Nephron progenitor cell (in vitro differentiated cells): ENCODE measurements at regions not wholly inside any gene's neighbourhood (a gene's known extent, or its start where the extent isn't known, plus 50 kb on each side); places are given as distances from the start of the nearest gene placed in this dataset.
A peak's percentile ranks its signal among the peaks of the same experiment; 100 is the strongest.

Experiments
- DNase-seq: peaks from one replicate; pipeline ENCODE4 v3.0.0; 2021
- H3K27ac Mint-ChIP-seq: 2 replicates; pipeline ENCODE4 v1.8.0; 2021; ENCODE audit warnings: mild to moderate bottlenecking, moderate library complexity, mixed read lengths
- H3K27me3 Mint-ChIP-seq: 2 replicates; pipeline ENCODE4 v1.8.0; 2021; ENCODE audit warnings: mild to moderate bottlenecking, low read depth, mixed read lengths; ENCODE audit not compliant: poor library complexity
- H3K36me3 Mint-ChIP-seq: 2 replicates; pipeline ENCODE4 v1.8.0; 2021; ENCODE audit warnings: low read depth, mixed read lengths
- H3K4me1 Mint-ChIP-seq: 2 replicates; pipeline ENCODE4 v1.8.0; 2021; ENCODE audit warnings: mixed read lengths
- H3K4me3 Mint-ChIP-seq: 2 replicates; pipeline ENCODE4 v1.8.0; 2021; ENCODE audit warnings: mild to moderate bottlenecking, moderate library complexity, mixed read lengths
- H3K9me3 Mint-ChIP-seq: 2 replicates; pipeline ENCODE4 v1.8.0; 2021; ENCODE audit warnings: mild to moderate bottlenecking, moderate library complexity, mixed read lengths
- TF ChIP-seq, protein P1 (sequence below): fragments of 200-600 bp; sonication (generic); IDR thresholded peaks from 2 replicates; pipeline ENCODE4 v1.5.0; 2021; ENCODE audit warnings: antibody characterized with exemption

DNA sequence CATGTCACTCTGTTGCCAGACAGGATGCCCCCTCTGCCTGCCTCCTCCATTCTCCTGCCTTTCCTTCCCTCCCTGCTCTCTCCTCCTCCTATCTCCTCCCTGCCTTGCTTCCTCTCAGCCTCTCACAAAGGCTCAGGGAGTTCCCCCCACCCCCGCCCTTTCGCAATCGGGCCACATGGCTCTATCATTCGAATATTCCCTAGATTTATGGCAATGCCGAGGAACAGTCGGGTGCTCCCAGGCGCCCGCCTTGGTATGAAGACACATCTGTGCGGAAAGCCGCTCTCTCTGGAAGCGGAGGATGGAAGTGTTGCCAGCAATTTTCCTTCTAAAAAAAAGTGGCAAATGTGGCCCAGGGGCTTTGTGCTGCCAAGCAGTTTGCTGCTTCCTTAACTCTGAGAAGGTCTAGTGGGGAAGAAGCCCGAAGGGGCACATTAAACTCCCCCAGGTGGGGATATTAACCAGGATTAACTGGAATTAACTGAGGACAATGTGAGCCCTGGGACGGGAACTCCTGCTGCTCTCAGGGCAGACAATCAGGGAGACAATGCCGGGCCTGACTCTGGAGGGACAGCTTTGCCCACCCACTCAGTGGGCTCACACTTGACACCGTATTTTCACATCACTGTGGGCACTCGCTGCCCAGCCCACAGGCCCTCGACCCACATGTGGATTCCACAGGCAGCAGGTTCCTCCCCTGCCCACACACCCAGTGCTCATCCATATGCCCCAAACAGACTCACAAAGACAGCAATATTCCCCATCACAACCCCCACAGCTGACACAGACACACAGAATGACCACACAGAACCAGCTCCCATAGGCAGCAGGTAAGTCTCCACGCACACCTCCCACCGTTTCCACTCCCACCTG, 88.4 kb upstream of the SMNDC1 start:
- TF ChIP-seq, protein P1, sequence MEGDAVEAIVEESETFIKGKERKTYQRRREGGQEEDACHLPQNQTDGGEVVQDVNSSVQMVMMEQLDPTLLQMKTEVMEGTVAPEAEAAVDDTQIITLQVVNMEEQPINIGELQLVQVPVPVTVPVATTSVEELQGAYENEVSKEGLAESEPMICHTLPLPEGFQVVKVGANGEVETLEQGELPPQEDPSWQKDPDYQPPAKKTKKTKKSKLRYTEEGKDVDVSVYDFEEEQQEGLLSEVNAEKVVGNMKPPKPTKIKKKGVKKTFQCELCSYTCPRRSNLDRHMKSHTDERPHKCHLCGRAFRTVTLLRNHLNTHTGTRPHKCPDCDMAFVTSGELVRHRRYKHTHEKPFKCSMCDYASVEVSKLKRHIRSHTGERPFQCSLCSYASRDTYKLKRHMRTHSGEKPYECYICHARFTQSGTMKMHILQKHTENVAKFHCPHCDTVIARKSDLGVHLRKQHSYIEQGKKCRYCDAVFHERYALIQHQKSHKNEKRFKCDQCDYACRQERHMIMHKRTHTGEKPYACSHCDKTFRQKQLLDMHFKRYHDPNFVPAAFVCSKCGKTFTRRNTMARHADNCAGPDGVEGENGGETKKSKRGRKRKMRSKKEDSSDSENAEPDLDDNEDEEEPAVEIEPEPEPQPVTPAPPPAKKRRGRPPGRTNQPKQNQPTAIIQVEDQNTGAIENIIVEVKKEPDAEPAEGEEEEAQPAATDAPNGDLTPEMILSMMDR, result no peak
- H3K27me3 Mint-ChIP-seq, result peaks cover 7% of the 10 kb centered on the region
- H3K9me3 Mint-ChIP-seq, result no peaks in the 10 kb centered on the region
- peaks cover 84% of the 10 kb centered on the region for H3K4me1 Mint-ChIP-seq
- H3K27ac Mint-ChIP-seq, result peak overlapping the region; percentile 56
- no peak for DNase-seq
- no peaks in the 10 kb centered on the region for H3K36me3 Mint-ChIP-seq
- H3K4me3 Mint-ChIP-seq, result no peak overlapping the region

DNA sequence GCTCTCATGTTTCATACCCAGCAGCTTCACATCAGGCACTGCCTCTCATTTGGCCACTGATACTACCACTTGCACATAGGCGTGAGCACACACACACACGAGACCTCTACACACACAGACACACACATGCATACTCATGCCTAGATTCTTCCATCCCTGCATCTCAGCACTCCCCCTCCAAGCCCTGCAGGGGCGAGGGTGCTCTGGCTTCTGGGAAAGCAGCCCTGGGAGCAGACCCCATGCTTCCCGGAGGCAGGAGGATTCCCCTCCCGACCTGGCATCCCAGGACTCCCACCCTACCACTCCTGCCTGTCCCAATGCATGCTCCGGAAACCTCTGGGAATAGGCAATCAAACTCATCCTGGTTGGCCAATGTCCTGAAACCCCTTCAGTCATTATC, 89.1 kb upstream of the SMNDC1 start:
- Mint-ChIP-seq H3K9me3 (no peaks in the 10 kb centered on the region), H3K36me3 (no peaks in the 10 kb centered on the region), H3K4me1 (peaks cover 84% of the 10 kb centered on the region), H3K4me3 (no peak overlapping the region), H3K27ac (peak overlapping the region; percentile 44), H3K27me3 (peaks cover 10% of the 10 kb centered on the region)
- no peak for DNase-seq
- TF ChIP-seq, protein P1, result no peak

DNA sequence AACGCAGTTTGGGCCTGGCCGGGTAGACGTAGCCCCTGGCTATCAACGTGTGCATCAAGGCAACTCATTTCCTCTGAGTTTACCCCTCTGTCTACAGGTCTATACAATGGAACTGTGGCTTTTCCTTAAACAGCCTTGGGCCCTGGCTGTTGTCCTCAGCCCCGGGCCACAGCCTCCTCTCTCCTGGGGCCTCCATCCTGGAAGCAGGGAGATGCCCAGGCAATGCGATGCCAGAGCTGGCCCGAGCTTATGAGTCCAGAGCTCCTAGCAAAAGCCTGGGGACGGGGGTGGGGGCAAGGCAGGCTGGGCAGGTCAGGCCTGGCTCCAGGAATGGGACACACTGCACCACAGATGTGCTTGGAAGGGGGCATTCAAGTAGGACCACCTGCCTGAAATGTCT, 89.6 kb upstream of the SMNDC1 start:
- Mint-ChIP-seq H3K27me3 (peaks cover 10% of the 10 kb centered on the region), H3K27ac (no peak overlapping the region), H3K4me1 (peaks cover 84% of the 10 kb centered on the region), H3K36me3 (no peaks in the 10 kb centered on the region), H3K4me3 (no peak overlapping the region), H3K9me3 (no peaks in the 10 kb centered on the region)
- DNase-seq, result no peak
- TF ChIP-seq, protein P1, result no peak

DNA sequence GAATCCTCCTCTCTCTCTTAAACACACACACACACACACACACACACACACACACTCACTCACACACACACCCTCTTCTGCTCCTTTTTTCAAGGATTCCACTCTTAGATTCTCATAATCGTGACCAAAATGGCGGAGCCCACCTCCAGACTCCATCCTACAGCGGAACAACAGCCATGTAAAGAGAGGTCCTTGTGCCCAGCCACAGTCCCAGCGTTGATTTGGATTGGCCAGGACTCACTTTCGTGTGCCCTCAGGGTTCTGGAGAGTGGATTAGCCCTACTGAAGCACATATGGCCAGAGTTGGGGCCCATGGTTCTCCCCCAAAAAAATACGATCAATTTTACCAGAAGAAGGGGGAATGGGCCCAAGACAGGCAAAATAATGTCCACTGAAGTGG, 90.2 kb upstream of the SMNDC1 start:
- H3K4me3 Mint-ChIP-seq, result no peak overlapping the region
- no peaks in the 10 kb centered on the region for H3K9me3 Mint-ChIP-seq
- peaks cover 84% of the 10 kb centered on the region for H3K4me1 Mint-ChIP-seq
- no peaks in the 10 kb centered on the region for H3K36me3 Mint-ChIP-seq
- TF ChIP-seq, protein P1, result no peak
- peaks cover 10% of the 10 kb centered on the region for H3K27me3 Mint-ChIP-seq
- H3K27ac Mint-ChIP-seq, result no peak overlapping the region
- no peak for DNase-seq

DNA sequence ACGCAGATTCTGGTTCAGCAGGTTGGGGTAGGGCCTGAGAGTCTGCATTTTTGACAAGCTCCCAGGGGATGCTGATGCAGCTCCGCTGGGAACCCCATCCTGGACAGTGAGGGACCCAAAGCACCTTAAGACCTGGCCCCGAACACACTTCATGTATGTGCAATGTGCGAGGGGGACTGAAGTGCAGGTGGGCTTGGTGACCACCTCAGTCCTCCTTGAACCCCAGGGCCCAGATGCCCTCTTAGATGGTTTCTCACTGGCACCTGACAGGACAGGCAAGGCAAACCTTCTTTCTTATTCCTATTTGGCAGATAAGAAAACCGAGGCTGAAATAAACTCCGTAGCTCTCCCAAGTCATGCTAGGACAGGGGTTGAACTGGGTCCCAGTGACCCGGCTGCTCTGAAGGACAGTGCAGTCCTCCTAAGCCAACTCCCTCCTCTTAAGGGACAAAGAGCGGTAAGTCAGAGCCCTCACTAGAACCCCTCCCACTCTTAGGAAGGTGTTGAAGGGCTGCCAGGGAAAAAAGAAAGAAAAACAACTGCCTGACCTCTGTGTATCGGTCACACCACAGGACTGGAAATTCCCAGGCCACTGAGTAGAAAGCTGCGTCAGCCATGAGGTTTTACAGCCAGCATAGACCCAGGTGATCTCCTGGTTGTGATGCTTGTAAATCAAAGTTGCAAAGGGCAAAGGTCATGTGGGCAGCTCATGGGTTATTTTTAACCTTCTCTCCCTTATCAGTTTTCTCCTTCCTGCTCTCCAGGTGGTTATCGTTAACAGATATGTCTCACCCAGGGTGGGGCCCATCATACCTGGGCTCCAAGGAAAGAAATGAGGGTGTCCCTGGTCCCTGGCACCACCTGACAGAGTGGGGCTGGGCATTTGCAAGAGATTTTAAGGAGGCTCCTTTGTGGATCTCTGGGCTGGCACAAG, 90.9 kb upstream of the SMNDC1 start:
- no peak overlapping the region for H3K4me3 Mint-ChIP-seq
- no peaks in the 10 kb centered on the region for H3K36me3 Mint-ChIP-seq
- peak overlapping the region; percentile 76 for H3K27ac Mint-ChIP-seq
- peaks cover 10% of the 10 kb centered on the region for H3K27me3 Mint-ChIP-seq
- peaks cover 88% of the 10 kb centered on the region for H3K4me1 Mint-ChIP-seq
- TF ChIP-seq, protein P1, result no peak
- DNase-seq, result peak; percentile 32
- H3K9me3 Mint-ChIP-seq, result no peaks in the 10 kb centered on the region
